Activated CD4-positive, CD25-positive, alpha-beta regulatory T cell treated with anti-CD3 and anti-CD28 coated beads, Interleukin-2, amount 50 U/mL, for 72 hours (primary cell): ENCODE measurements at regions not wholly inside any gene's neighbourhood (a gene's known extent, or its start where the extent isn't known, plus 50 kb on each side); places are given as distances from the start of the nearest gene placed in this dataset.

Experiments
- DNase-seq: peaks from one replicate; pipeline ENCODE4 v3.0.0; 2021

DNA sequence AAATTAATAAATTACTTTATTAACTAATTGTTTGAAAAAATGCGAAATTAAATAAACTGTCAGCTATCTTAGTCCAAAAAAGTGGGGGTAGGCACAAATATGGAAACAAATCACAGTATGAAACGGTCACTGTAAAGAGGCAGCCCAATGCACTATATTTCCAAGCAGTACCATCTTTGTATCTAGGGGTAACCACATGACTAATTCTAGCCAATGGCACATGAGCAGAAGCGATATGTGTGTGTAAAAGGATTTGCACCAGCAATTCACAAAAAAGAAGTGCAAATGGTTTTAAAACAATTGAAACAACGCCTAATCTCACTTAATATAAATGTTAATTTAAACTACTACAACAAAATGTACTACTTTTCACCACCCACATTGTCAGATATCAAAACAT lies 129.5 kb upstream of the PRNP start:
- no peak for DNase-seq

DNA sequence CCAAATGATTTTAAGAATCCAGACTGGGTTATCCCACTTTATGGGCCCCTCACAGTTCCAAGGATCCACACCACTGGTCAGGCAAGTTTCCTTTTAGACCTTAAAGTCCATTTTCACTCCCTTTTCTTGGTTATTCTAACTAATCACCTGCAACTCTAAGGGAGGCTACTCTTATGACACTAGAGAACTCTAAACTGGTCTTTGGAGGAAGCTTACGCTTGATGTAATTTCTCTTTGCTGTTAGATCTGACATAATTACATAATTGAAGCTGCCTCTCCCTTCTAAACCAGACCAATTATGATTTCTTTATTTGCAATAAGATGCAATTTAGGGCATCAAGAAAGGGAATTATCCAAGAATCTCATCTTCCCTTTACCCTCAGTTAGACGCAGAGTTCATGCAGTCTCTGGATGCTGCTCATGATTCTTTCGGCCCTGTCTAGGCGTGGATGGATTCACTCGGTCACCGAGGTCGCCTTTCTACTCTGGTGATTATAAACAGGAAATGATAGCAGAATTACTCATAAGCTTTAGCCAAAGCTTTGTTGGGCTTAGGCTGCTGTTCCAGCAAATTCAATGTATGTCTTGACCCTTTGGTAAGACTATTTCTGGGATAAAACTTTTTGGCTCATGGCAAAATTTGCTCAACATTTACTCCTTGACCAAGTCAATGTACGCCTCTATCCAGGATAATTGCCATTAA lies 130.9 kb upstream of the PRNP start:
- DNase-seq = no peak

DNA sequence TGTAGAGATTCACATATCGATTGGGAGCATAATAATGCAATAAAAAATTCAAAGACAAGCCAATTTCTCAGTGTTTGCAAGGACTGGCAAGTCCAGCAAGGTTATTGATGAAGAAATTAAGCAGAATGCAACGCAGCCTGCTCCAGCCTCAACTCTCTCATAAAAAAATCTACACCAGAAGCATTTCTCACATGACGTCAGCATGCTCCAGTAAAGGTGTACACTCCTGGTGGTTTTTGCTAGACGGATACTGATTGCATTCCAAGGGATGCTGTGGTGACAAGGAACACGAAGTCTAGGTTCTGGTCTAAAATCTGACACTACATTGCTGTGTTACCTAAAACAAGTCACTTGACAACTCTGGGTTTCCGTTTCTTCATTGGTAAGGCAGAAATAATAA lies 131.9 kb upstream of the PRNP start:
- DNase-seq = no peak

DNA sequence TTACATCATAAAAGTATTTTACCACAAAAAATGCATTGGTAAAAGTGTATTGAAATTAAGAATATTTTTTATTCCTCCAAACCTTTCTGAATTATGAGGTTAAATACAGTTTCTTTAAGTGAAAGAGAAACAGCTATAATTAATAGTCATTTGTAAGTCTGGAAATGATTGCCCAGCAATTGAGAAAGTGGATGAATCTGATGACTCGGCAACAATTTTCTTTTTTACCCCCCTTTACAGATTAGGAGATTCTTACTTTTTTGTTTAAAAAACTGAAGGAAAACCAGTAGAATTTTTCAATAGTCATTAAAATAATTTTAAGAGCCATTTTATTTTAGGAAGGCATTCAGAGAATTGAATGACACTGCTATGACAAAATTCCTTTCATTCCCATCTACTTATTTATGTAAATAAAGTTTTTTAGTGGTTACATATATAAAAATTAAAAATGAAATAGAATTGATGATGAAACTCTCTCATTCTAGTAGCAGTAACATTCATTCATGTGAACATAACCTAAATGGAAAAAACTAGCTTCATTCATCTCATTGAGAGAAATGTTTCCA lies 134.1 kb upstream of the PRNP start:
- no peak for DNase-seq

DNA sequence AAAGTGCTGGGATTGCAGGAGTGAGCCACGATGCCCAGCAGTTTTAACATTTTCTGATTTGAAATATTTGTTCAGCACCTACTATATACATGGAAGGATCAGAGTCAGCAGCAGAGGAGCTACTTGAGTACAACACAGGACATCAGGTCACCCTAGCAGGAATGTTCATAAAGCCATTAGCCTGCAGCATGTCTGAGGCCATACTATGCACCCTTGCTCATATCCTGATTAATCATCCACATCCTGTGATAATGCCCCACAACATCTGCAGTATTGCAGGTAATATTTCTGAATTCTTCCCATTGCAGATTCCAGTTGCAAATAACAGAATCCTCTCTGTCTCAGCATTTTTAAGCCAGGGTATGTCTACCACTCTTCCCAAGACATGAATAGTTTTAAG lies 135.5 kb upstream of the PRNP start:
- no peak for DNase-seq

DNA sequence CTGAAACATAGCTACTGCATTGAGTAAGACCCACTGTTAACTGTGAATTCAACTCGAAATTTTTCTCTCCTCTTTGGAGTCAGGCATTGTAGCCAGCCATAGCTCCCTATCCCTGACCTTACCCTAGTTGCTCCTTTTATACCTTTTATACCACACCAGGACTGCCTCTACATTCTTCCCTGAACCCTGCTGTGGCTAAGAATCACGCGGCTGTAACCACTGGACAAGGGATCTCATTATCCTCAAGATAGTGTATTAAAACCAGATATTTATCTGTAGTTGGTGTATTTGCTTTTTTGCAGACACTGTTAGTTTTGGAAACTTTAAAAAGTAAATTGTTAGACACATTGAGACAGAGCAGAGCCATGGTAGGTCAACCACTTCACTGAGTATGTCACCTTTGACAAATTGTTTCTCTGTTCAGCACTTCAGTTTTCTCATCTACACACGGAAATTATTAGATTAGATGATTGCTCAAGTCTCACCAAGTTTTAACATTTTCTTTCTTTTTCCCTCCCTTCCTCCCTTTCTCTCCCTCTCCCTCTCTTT lies 136.5 kb upstream of the PRNP start:
- DNase-seq = no peak

DNA sequence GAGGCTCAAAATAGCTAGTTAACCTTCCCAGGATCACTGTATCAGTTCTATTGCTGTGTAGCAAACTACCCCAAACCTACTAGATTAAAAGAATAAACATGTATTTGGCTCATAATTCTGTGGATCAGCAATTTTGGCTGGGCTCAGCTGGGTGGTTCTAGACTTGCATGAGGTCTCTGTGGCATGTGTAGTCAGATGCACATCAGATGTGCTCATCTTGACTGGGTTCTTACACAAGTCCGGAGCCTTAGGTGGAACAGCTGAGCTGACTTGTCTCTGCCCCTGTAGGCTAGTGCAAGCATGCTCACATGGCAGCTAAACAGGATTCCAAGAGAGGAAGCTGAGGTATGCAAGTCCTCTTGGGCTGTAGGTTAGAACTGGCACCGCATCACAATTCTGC lies 137.7 kb upstream of the PRNP start:
- no peak for DNase-seq

DNA sequence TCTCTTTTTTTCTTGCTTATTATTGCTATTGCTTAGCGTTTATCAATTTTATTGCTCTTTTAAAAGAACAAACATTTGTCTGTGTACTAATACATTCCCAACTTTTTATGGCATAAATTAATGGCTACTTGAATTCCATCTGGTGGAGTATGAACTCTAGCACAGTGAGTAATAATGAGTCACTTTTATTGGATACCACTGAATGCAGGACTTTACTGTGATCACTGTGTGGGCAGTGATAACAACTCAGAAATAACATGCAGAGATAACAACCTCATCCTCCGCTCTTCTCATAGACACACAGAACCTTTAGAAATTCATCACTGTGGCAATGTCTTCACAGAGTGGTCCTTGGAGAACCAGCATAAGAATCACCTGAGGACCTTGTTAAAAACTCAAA lies 139.5 kb upstream of the PRNP start:
- DNase-seq = no peak

DNA sequence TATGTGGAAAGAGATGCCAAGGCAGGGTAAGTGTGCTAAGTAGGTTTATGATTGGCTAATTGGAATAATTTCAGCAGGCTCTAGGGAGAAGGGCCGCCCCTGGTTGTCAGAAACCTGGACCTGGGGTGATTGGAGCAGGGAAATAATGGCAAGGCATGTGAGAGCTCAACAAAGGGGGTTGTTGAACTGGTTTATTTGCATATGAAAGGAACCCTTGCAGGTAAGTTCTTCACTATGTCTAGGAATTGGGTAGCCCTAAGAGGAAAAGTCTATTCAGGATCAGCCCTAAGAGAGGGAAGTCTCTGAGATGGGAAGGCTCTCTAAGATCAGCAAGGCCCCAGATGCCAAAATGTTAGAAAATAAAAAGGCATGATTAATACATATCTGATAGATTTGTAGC lies 139.9 kb upstream of the PRNP start:
- DNase-seq = no peak

DNA sequence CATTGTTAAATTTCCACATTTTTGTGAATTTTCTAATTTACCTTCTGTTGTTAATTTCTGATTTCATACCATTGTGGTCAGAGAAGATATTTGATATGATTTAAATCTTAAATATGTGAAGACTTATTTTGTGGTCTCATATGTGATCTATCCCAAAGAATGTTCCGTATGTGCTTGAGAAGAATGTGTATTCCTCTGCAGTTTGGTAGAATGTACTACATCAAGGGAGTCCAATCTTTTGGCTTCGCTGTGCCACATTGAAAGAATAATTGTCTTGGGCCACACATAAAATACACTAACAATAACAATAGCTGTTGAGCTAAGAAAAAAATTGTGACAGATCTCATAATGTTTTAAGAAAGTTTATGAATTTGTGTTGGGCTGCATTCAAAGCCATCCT lies 140.7 kb upstream of the PRNP start:
- DNase-seq = no peak

DNA sequence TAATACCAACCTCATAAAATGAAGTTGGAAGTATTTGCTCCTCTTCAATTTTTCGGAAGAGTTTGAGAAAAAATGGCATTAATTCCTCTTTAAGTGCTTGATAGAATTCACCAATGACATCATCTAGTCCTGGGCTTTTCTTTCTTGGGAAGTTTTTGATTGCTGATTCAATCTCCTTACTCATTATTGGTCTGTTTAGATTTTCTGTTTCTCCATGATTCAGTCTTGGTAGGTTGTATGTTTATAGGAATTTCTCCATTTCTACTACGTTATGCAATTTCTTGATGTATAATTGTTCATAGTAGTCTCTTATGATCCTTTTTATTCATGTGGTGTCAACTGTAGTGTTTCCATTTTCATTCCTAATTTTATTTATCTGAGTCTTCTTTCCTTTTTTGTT lies 141.5 kb upstream of the PRNP start:
- DNase-seq = no peak

DNA sequence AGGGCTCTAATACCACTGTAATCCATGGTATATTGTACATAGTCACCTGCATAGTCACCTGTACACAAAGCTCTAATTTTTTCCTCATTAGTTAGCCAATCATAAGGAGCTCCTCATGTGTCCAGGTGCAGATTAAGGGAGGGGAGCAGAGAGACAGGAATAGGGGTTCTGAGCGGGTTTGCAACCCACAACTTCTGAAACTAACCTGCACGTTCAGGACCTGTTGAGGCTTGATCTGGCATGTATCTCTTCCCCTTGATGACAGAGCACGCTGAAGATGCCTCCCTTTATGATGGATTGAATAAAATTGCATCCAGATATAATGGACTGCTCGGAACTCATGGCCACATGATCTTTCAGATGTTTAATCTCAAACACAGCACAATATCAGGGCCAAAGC lies 144.0 kb upstream of the PRNP start:
- no peak for DNase-seq

DNA sequence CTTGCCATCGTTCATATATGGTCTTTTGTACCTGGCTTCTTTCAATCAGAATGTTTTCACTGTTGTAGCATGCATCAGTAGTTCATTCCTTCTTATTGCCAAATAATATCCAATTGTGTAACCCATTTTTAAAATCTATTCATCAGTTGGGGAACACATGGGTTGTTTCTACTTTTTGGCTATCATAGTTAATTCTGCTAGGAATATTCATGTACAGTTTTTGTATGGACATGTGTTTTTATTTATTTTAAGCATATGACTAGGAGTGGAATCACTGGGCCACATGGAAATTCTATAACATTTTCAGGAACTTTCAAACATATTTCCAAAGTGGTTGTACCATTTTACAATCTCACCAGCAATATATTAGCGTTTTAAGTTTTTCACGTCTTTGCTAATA lies 151.9 kb upstream of the PRNP start:
- DNase-seq = no peak

DNA sequence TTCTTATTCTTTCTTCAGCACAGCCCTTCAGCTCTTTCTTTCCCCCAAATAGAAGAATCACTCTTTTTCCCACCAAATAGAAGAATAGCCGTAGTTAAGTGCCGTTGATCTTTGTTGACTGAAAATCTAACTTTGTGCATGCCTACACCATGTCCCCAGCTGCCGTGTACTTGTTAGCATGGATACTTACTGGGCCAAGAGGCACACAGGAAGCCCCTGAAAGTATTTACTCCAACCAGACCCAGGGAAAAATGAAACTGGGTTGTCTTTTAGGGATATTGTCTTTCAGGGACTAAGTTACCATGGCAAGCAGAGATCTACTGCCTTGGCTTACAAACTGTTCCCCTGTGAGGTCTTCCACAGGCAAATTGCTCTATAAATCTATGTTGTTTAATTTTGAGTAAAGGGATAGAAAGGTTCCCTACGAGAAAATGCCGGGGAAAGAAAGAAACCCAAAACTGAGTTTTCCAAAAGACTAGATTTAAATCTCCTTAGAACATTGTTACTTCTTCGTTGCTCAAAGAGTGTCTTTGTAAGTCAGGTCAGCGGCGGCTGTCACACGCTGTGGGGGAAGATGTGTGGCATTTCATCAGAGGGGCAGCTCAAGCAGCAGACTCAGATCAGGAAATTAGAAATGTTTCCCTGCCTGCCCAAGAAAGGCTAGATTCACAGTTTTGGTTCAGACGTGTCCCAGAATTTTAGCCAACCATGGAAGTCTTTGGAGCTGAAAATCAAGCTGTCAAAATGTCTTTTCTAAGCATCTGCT lies 152.7 kb upstream of the PRNP start:
- DNase-seq = no peak

DNA sequence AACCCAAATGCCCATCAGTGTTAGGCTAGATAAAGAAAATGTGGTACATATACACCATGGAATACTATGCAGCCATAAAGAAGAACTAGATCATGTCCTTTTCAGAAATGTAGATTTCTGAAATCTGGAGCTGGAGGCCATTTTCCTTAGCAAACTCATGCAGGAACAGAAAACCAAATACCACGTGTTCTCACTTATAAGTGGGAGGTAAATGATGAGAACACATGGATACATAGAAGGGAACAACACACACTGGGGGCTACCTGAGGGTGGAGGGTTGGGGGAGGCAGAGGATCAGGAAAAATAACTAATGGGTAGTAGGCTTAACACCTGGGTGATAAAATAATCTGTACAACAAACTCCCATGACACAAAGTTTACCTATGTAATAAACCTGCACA lies 153.5 kb upstream of the PRNP start:
- no peak for DNase-seq

DNA sequence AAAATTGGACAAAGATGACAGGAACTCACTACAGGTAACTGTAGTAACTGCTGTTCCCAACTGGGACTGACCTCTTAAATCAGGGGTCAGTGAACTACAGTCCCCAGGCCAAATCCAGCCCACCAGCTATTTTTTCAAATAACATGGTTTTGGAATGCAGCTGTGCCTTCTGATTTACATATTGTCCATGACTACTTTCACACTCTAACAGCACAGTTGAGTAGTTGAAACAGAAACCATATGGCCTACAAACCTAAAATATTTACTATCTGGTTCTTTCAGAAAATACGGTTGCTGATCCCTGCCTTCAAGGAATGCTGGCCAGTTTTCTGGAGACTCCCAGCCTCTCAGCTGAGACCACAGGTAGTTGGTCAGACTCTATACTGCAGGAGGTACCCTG lies 161.5 kb upstream of the PRNP start:
- no peak for DNase-seq

DNA sequence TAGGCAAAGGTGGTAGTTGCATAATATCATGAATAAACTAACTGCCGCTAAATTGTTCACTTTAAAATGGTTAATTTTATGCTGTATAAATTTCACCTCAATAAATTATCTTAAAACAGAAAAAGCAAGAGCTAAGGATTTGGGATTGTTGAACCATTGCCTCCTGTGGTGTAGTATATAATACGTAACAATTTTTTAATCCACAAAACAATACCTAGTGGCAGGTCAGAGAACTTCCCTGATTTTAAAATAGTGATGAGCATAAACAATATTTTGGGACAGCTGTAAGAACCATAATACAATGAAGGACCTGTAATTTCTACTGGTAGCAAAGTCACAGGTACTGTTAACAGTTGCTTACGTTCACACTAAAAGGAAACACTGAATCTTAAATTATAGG lies 161.9 kb upstream of the PRNP start:
- no peak for DNase-seq

DNA sequence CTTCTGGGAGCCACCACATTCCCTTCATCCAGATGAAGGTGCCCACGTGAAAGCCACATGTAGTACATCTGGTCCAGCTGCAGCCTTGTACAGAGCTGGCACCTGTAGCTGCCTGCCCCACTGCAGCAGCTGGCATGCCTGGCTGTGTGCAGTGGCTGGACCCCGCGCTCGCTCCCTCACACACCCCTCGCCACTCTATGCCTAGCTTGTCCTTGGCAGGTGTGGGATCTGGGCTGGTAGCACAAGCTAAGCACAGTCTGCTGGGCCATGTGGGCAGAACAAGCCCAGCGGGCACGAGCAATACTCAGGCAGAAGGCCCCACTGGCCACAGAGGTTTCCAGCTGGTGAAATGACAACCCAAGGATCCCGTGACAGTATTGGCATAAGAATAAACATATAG lies 163.9 kb upstream of the PRNP start:
- DNase-seq = no peak

DNA sequence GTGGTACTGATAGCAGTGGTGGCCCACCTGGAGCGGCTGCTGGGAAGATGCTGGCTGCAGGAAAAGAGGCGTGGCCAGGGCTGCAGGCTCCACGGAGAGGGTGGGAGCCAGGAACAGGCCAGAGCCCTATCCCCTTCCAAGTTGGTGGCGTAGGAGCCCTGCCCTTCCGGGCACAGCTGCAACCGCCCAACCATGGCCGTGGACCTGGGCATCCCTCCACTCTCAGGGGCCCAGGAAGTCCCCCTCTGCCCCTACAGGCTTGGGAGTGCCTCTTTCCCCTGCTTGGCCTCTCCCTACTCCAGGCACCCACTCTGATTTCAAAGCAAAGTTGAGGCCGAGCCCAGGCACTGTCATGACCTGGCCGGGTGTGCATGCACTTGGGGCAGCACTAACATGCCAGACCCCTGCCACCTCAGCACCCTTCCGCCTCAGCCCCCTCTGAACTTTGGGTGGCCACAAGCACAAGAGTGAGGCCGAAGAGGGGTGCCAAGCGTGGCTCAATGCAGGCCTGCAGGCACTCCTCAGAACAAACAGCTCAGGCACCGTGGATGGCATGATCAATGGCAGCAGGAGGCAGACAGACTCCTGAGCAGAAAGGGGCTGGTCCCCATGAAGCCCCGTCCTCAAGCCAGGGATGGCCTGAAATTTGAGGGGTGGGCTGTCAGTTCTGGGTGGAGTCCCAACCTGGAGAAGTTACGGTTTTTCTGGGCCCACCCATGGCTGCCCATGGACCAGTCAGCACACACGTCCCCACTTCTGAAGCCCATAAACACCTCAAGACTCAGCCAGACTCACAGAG lies 164.9 kb upstream of the PRNP start:
- no peak for DNase-seq

DNA sequence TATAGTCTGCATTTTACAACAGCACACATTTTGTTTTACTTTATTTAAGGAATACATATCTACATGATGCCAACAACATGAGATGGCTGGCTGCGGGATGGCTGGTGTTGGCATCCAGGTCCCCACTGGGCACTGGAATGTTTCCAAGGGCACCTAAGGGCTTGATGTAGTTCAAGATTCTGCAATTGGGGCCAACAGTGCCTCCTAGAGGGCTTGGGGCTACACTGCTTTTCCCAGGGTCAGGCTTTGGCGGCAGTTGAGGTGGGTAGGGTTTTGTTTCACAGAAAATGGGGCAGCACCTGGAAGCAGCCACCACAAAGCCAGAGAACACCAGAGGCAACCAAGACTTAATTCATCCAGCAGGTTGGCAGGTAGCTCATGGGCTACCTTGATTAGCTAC lies 166.7 kb upstream of the PRNP start:
- no peak for DNase-seq

DNA sequence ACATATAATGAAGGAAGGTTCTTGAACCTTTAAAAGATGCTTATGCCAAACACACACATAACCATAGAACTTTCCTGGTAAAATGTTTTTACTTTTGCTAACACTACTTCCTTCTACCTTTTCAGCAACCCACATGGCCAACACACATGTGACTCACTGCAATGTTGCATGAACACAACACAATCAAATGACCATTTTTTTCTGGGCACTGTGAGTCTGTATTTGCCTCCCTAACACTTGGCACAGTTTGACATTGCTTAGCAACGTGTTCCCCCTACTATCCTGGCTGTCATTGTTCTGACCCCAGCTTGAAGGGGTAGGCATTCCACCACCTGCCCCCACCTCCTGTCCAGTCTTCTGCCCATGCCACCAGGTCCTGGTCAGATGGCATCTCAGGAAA lies 169.4 kb upstream of the PRNP start:
- no peak for DNase-seq

DNA sequence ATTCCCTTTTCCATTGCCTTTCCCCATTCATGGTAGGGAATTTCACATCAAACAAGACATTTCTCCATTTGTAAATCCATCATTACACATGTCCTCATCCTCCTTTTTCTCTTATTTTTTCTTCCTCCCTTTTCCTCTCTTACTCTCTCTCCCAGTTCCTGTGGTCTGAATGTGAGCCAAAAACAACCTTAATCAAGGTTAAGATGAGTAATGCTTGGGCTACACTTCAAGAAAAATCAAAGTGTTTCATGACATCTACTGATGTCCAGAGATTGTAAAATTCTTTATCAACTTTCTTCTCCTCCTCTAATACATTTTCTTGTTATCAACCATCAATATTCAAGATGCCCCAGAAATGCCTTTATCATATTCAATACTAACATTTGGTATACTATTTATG lies 172.5 kb upstream of the PRNP start:
- no peak for DNase-seq

DNA sequence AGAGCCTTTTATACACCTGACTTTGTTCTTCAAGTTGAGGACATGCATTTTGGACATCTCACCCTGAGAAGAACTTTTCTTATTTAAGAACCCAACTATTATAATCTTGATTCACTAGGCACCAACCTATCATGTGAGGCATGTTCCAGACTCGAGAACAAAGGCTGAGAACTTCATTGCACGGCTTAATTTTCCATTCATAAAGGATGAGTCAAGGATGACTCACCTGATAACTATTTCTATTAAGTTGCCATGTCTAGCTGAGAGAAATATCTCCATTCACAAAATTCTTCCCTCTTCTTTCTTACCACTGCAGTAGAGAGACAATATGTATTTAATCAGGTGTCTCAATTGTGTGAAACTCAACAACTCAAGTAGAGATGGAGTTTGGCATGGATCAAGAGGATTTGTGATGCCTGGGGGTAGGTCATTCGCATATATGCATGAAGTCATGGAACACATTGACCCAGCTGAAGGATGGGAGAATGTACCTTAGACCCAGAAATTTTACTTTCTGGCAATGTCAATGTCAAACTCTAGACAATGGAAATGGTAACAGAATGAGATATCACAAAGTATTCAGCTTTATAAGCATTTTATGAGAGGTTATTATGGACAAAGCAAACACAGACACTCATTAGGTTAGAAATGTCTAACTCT lies 173.2 kb upstream of the PRNP start:
- no peak for DNase-seq
